ENCODE measurements at regions not wholly inside any gene's neighbourhood (a gene's known extent, or its start where the extent isn't known, plus 50 kb on each side); places are given as distances from the start of the nearest gene placed in this dataset.

DNA sequence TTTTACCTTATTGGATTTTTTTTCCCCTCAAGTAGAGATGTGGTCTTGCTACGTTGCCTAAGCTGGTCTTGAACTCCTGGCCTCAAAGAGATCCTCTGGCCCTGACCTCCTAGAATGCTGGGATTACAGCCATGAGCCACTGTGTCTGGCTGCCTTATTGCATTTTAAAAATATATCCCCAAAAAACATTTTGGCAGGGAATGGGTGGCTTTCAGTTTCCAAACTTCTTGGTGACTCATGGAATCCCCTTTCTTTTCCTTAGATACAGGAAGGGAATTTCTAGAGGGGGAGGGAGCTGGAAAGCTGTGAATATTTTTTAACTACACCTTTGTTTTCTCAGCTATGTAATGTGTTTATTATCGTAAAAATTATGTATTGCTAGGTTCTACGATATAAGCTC is 73.3 kb downstream of the SNRPE start:
- no peak for TF ChIP-seq EZH2 (IDR thresholded peaks at IDR 0.05; ENCODE audit: borderline replicate concordance, low read length)
- TF ChIP-seq CTCF (IDR thresholded peaks at IDR 0.05; ENCODE audit: low read length), result no peak
- Histone ChIP-seq H3K36me3 (ENCODE audit: insufficient read depth, low read length) (no peaks in the 10 kb centered on the region), H4K20me1 (ENCODE audit: insufficient read depth, low read length) (no peaks in the 10 kb centered on the region), H3K27me3 (ENCODE audit: insufficient read depth, low read length) (no peaks in the 10 kb centered on the region), H3K4me2 (ENCODE audit: low read length) (no peak overlapping the region), H3K27ac (ENCODE audit: low read depth, low read length, poor library complexity, severe bottlenecking) (no peak overlapping the region), H3K9me2 (ENCODE audit: low read depth, low read length) (no peaks in the 10 kb centered on the region), H2AFZ (ENCODE audit: low read length) (no peak overlapping the region), H3K4me1 (ENCODE audit: insufficient read depth, low read length, severe bottlenecking) (no peaks in the 10 kb centered on the region), H3K9me3 (ENCODE audit: low read length) (no peaks in the 10 kb centered on the region), H3F3A (ENCODE audit: insufficient read depth, low read length) (no peaks in the 10 kb centered on the region), H3K4me3 (ENCODE audit: low read depth, low read length, poor library complexity, severe bottlenecking) (no peak overlapping the region), H3K79me2 (ENCODE audit: insufficient read depth, low read length) (no peaks in the 10 kb centered on the region), H3K9ac (ENCODE audit: low read length) (no peak overlapping the region)

DNA sequence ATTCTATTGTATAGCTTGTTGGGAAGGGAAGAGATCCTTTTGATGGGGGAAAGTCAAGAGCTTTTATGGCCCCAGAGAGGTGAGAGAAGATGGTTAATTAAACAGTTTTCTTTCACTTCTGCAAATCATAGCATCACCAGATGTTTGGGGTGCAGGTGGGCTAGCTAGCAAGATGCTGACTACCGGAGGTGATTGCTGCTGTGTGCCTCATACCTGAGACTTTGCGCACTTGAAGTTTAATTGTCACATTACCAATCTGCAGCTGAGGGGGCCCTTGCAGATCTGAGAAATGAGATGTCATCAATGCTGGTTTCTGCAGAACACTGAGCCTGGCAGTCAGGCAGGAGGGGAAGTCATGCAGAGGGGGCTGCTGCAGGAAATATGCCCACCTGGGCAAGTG is 73.9 kb downstream of the SNRPE start:
- no peaks in the 10 kb centered on the region for H3K27me3 ChIP-seq (ENCODE audit: insufficient read depth, low read length)
- H3F3A ChIP-seq (ENCODE audit: insufficient read depth, low read length), result no peaks in the 10 kb centered on the region
- H3K27ac ChIP-seq (ENCODE audit: low read depth, low read length, poor library complexity, severe bottlenecking), result no peak overlapping the region
- TF ChIP-seq EZH2 (IDR thresholded peaks at IDR 0.05; ENCODE audit: borderline replicate concordance, low read length) (no peak), CTCF (IDR thresholded peaks at IDR 0.05; ENCODE audit: low read length) (no peak)
- H3K4me1 ChIP-seq (ENCODE audit: insufficient read depth, low read length, severe bottlenecking), result no peaks in the 10 kb centered on the region
- H4K20me1 ChIP-seq (ENCODE audit: insufficient read depth, low read length), result no peaks in the 10 kb centered on the region
- no peak overlapping the region for H2AFZ ChIP-seq (ENCODE audit: low read length)
- H3K79me2 ChIP-seq (ENCODE audit: insufficient read depth, low read length), result no peaks in the 10 kb centered on the region
- no peaks in the 10 kb centered on the region for H3K9me2 ChIP-seq (ENCODE audit: low read depth, low read length)
- H3K4me2 ChIP-seq (ENCODE audit: low read length), result no peak overlapping the region
- H3K9me3 ChIP-seq (ENCODE audit: low read length), result no peaks in the 10 kb centered on the region
- H3K4me3 ChIP-seq (ENCODE audit: low read depth, low read length, poor library complexity, severe bottlenecking), result no peak overlapping the region
- no peaks in the 10 kb centered on the region for H3K36me3 ChIP-seq (ENCODE audit: insufficient read depth, low read length)
- no peak overlapping the region for H3K9ac ChIP-seq (ENCODE audit: low read length)

- H2AFZ ChIP-seq (ENCODE audit: low read length), result no peak overlapping the region
- no peak overlapping the region for H3K4me3 ChIP-seq (ENCODE audit: low read depth, low read length, poor library complexity, severe bottlenecking)
- no peaks in the 10 kb centered on the region for H4K20me1 ChIP-seq (ENCODE audit: insufficient read depth, low read length)
- no peak overlapping the region for H3K9ac ChIP-seq (ENCODE audit: low read length)
- no peak overlapping the region for H3K4me2 ChIP-seq (ENCODE audit: low read length)
- H3K9me3 ChIP-seq (ENCODE audit: low read length), result no peaks in the 10 kb centered on the region
- no peaks in the 10 kb centered on the region for H3F3A ChIP-seq (ENCODE audit: insufficient read depth, low read length)
- H3K4me1 ChIP-seq (ENCODE audit: insufficient read depth, low read length, severe bottlenecking), result no peaks in the 10 kb centered on the region
- H3K36me3 ChIP-seq (ENCODE audit: insufficient read depth, low read length), result no peaks in the 10 kb centered on the region
- H3K27ac ChIP-seq (ENCODE audit: low read depth, low read length, poor library complexity, severe bottlenecking), result peak overlapping the region; percentile 36
- TF ChIP-seq CTCF (IDR thresholded peaks at IDR 0.05; ENCODE audit: low read length) (no peak), EZH2 (IDR thresholded peaks at IDR 0.05; ENCODE audit: borderline replicate concordance, low read length) (no peak)
- H3K9me2 ChIP-seq (ENCODE audit: low read depth, low read length), result no peaks in the 10 kb centered on the region
- no peaks in the 10 kb centered on the region for H3K79me2 ChIP-seq (ENCODE audit: insufficient read depth, low read length)
- H3K27me3 ChIP-seq (ENCODE audit: insufficient read depth, low read length), result no peaks in the 10 kb centered on the region
Observed at GRCh38 chr1:203937678-203938330, 76.4 kb downstream of the SNRPE start.

All from OCI-LY1 (cell line).